ENCODE measurements at regions not wholly inside any gene's neighbourhood (a gene's known extent, or its start where the extent isn't known, plus 50 kb on each side); places are given as distances from the start of the nearest gene placed in this dataset.

GRCh38 chr1:61627365-61627764, 97.6 kb downstream of the TM2D1 start:
- H3K9me3 ChIP-seq (ENCODE audit: control insufficient read depth, low read length, poor library complexity, severe bottlenecking) = no peaks in the 10 kb centered on the region
- ATAC-seq (no peak), DNase-seq (no peak)
- Mint-ChIP-seq H3K4me3 (no peak overlapping the region), H3K36me3 (ENCODE audit: low read depth) (no peaks in the 10 kb centered on the region), H3K27ac (no peak overlapping the region), H3K27me3 (peaks cover 18% of the 10 kb centered on the region), H3K4me1 (no peaks in the 10 kb centered on the region)

DNA sequence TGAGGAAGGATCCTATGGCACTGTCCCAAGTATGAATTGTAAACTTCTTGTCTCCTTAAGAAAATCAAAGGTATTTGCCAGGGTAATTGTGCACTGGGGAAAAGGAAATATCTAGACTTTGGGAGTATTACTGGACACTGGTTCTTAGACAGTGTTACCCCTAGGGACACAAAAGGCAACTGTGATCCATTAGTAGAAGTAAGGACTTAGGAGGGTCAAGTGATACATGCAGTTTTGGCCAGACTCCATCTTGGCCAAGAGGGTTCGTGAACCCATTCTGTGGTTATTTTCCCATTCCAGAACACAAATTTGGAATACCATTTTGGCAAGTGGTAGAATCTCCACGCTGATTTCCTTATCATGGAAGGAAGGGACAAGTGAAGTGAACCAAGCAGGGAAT, 98.1 kb downstream of the TM2D1 start:
- no peak for ATAC-seq
- H3K27ac Mint-ChIP-seq = no peak overlapping the region
- no peak for DNase-seq
- no peaks in the 10 kb centered on the region for H3K9me3 ChIP-seq (ENCODE audit: control insufficient read depth, low read length, poor library complexity, severe bottlenecking)
- H3K27me3 Mint-ChIP-seq = peaks cover 19% of the 10 kb centered on the region
- H3K4me3 Mint-ChIP-seq = no peak overlapping the region
- H3K4me1 Mint-ChIP-seq = no peaks in the 10 kb centered on the region
- H3K36me3 Mint-ChIP-seq (ENCODE audit: low read depth) = no peaks in the 10 kb centered on the region

- no peak for ATAC-seq
- Mint-ChIP-seq H3K27me3 (peaks cover 24% of the 10 kb centered on the region), H3K4me3 (no peak overlapping the region), H3K27ac (no peak overlapping the region), H3K4me1 (no peaks in the 10 kb centered on the region), H3K36me3 (ENCODE audit: low read depth) (no peaks in the 10 kb centered on the region)
- H3K9me3 ChIP-seq (ENCODE audit: control insufficient read depth, low read length, poor library complexity, severe bottlenecking) = no peaks in the 10 kb centered on the region
- no peak for DNase-seq
Observed at GRCh38 chr1:61623852-61624251, 101.1 kb downstream of the TM2D1 start.

DNA sequence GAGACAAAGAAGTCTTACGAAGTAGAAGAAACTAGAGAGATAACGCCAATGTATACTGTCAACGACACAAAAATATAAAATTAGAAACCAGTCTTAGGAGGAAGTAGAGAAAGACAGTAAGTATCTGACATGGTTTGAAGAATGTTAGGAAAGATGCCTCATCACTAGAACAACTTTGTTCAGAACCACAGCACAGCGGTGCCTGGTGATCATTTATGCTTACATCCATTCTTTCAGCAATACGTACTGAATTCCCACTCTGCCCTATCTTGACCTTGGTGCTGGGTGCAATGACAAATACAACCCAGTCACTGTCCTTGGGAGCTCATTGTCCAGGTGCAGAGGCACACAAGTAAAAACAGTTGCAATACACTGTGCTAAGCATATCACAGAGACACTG, 104.4 kb downstream of the TM2D1 start:
- H3K27me3 Mint-ChIP-seq = peaks cover 11% of the 10 kb centered on the region

DNA sequence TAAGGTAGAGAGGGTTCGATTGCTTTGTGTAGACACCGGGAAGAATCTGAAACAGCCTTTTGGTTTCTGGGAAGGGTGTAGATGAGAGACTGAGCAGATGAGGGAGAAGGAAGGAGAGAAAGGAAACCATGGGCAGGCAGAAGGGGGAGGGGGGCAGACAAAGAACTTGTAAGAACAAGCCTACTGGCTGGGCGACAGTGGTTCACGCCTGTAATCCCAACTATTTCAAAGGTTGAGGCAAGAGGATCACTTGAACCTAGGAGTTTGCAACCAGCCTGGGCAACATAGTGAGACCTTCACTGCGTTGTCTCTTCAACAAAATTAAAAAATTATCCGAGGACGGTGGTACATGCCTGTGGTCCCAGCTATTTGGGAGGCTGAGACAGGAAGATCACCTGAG, 106.2 kb downstream of the TM2D1 start:
- no peak overlapping the region for H3K4me3 Mint-ChIP-seq
- no peaks in the 10 kb centered on the region for H3K36me3 Mint-ChIP-seq (ENCODE audit: low read depth)
- ATAC-seq (no peak), DNase-seq (no peak)
- peaks cover 11% of the 10 kb centered on the region for H3K27me3 Mint-ChIP-seq
- H3K27ac Mint-ChIP-seq = no peak overlapping the region
- H3K4me1 Mint-ChIP-seq = no peaks in the 10 kb centered on the region
- no peaks in the 10 kb centered on the region for H3K9me3 ChIP-seq (ENCODE audit: control insufficient read depth, low read length, poor library complexity, severe bottlenecking)

More for the DNA sequence above, 104.4 kb downstream of the TM2D1 start:
- Mint-ChIP-seq H3K4me1 (no peaks in the 10 kb centered on the region), H3K27ac (no peak overlapping the region), H3K36me3 (ENCODE audit: low read depth) (no peaks in the 10 kb centered on the region), H3K4me3 (no peak overlapping the region)
- H3K9me3 ChIP-seq (ENCODE audit: control insufficient read depth, low read length, poor library complexity, severe bottlenecking) = no peaks in the 10 kb centered on the region
- no peak for DNase-seq
- no peak for ATAC-seq

GRCh38 chr1:61618193-61618592, 106.7 kb downstream of the TM2D1 start:
- H3K27me3 Mint-ChIP-seq = peaks cover 11% of the 10 kb centered on the region
- no peaks in the 10 kb centered on the region for H3K36me3 Mint-ChIP-seq (ENCODE audit: low read depth)
- H3K27ac Mint-ChIP-seq = no peak overlapping the region
- H3K4me3 Mint-ChIP-seq = no peak overlapping the region
- ATAC-seq (no peak), DNase-seq (no peak)
- no peaks in the 10 kb centered on the region for H3K4me1 Mint-ChIP-seq
- H3K9me3 ChIP-seq (ENCODE audit: control insufficient read depth, low read length, poor library complexity, severe bottlenecking) = no peaks in the 10 kb centered on the region

- no peak overlapping the region for H3K27ac Mint-ChIP-seq
Observed at GRCh38 chr1:61616830-61617229, 108.1 kb downstream of the TM2D1 start.

GRCh38 chr1:61612602-61613001, 112.3 kb downstream of the TM2D1 start:
- Mint-ChIP-seq H3K27ac (no peak overlapping the region), H3K36me3 (ENCODE audit: low read depth) (no peaks in the 10 kb centered on the region), H3K27me3 (peaks cover 12% of the 10 kb centered on the region), H3K4me3 (no peak overlapping the region), H3K4me1 (no peaks in the 10 kb centered on the region)
- ATAC-seq (no peak), DNase-seq (no peak)
- H3K9me3 ChIP-seq (ENCODE audit: control insufficient read depth, low read length, poor library complexity, severe bottlenecking) = no peaks in the 10 kb centered on the region

More at GRCh38 chr1:61616830-61617229, 108.1 kb downstream of the TM2D1 start:
- Mint-ChIP-seq H3K4me3 (no peak overlapping the region), H3K27me3 (peaks cover 10% of the 10 kb centered on the region), H3K4me1 (no peaks in the 10 kb centered on the region), H3K36me3 (ENCODE audit: low read depth) (no peaks in the 10 kb centered on the region)
- DNase-seq (no peak), ATAC-seq (no peak)
- no peaks in the 10 kb centered on the region for H3K9me3 ChIP-seq (ENCODE audit: control insufficient read depth, low read length, poor library complexity, severe bottlenecking)

- Mint-ChIP-seq H3K36me3 (ENCODE audit: low read depth) (no peaks in the 10 kb centered on the region), H3K27me3 (peaks cover 16% of the 10 kb centered on the region), H3K4me1 (no peaks in the 10 kb centered on the region), H3K4me3 (no peak overlapping the region), H3K27ac (no peak overlapping the region)
- DNase-seq (no peak), ATAC-seq (no peak)
- no peaks in the 10 kb centered on the region for H3K9me3 ChIP-seq (ENCODE audit: control insufficient read depth, low read length, poor library complexity, severe bottlenecking)
Observed at GRCh38 chr1:61609040-61609439, 115.9 kb downstream of the TM2D1 start.

- no peak overlapping the region for H3K4me3 Mint-ChIP-seq
- H3K4me1 Mint-ChIP-seq = no peaks in the 10 kb centered on the region
- peaks cover 16% of the 10 kb centered on the region for H3K27me3 Mint-ChIP-seq
- no peak overlapping the region for H3K27ac Mint-ChIP-seq
- no peaks in the 10 kb centered on the region for H3K9me3 ChIP-seq (ENCODE audit: control insufficient read depth, low read length, poor library complexity, severe bottlenecking)
- H3K36me3 Mint-ChIP-seq (ENCODE audit: low read depth) = no peaks in the 10 kb centered on the region
- ATAC-seq = no peak
- DNase-seq = no peak
Observed at GRCh38 chr1:61607448-61607847, 117.5 kb downstream of the TM2D1 start.

- no peaks in the 10 kb centered on the region for H3K9me3 ChIP-seq (ENCODE audit: control insufficient read depth, low read length, poor library complexity, severe bottlenecking)
- ATAC-seq = no peak
- no peak overlapping the region for H3K27ac Mint-ChIP-seq
- DNase-seq = no peak
- H3K4me3 Mint-ChIP-seq = no peak overlapping the region
- no peaks in the 10 kb centered on the region for H3K36me3 Mint-ChIP-seq (ENCODE audit: low read depth)
- no peaks in the 10 kb centered on the region for H3K4me1 Mint-ChIP-seq
- H3K27me3 Mint-ChIP-seq = peaks cover 21% of the 10 kb centered on the region
Observed at GRCh38 chr1:61606448-61607312, 118.3 kb downstream of the TM2D1 start.

DNA sequence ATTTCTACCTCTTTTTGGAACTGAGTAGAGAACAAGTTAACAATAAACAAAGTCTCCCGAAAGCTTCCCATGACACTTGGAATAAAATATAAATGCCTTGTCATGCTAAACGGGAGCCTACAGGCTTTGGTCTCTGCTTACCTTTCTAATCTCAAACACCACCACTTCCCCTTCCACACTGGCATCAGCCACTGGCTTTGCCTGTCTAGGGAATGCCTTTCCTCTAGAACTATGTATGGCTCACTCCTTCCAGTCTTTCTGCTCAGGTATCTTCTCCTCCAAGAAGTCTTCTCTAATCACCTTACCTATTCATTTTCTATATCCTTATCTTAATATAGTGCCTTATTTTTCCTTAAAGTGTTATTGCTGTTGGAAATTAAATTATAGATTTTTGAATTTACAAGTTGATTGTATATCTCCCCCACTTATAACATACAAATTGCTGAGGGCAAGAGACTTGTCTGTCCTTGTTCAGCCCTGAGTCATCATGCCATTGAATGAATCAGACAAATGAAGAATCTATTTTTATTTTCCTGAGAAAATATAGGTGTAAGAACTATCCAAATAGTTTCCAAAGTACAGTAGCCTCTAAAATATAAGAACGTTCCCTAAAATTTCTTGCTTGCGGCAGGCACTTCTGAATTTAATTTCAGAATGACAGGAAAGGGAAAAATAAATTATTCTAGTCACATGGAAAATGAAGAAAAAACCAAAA, 119.2 kb downstream of the TM2D1 start:
- H3K36me3 Mint-ChIP-seq (ENCODE audit: low read depth) = no peaks in the 10 kb centered on the region
- H3K27me3 Mint-ChIP-seq = peaks cover 21% of the 10 kb centered on the region
- DNase-seq = no peak
- no peak overlapping the region for H3K27ac Mint-ChIP-seq
- H3K4me1 Mint-ChIP-seq = no peaks in the 10 kb centered on the region
- no peak overlapping the region for H3K4me3 Mint-ChIP-seq
- H3K9me3 ChIP-seq (ENCODE audit: control insufficient read depth, low read length, poor library complexity, severe bottlenecking) = no peaks in the 10 kb centered on the region
- ATAC-seq = no peak

DNA sequence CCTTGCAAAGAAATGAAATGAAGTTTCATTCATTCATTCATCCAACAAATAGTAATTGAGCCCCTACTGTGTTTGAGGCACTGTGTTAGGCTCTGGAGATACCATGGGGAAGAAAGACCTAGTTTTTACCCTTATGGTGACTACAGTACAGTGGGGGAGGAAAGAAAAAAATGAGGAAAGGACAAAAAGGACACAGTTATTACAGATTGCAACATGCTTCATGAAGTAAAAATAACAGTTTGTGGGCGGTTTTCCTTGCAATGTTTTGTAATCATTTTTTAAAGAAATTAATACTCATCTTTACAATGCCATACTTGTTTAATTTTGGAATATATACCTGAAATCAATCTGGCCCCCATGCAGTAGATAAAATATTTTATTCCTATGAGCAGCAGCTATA, 120.3 kb downstream of the TM2D1 start:
- DNase-seq = no peak
- Mint-ChIP-seq H3K4me1 (no peaks in the 10 kb centered on the region), H3K27ac (no peak overlapping the region), H3K27me3 (peaks cover 21% of the 10 kb centered on the region), H3K36me3 (ENCODE audit: low read depth) (no peaks in the 10 kb centered on the region), H3K4me3 (no peak overlapping the region)
- H3K9me3 ChIP-seq (ENCODE audit: control insufficient read depth, low read length, poor library complexity, severe bottlenecking) = no peaks in the 10 kb centered on the region
- ATAC-seq = no peak

- no peak overlapping the region for H3K27ac Mint-ChIP-seq
- H3K27me3 Mint-ChIP-seq = peaks cover 21% of the 10 kb centered on the region
- no peak overlapping the region for H3K4me3 Mint-ChIP-seq
- no peaks in the 10 kb centered on the region for H3K9me3 ChIP-seq (ENCODE audit: control insufficient read depth, low read length, poor library complexity, severe bottlenecking)
- H3K36me3 Mint-ChIP-seq (ENCODE audit: low read depth) = no peaks in the 10 kb centered on the region
- ATAC-seq (no peak), DNase-seq (no peak)
- H3K4me1 Mint-ChIP-seq = no peaks in the 10 kb centered on the region
Observed at GRCh38 chr1:61604261-61604660, 120.7 kb downstream of the TM2D1 start.

All from T-helper 17 cell (primary cell).